GM18867 (cell line): ENCODE measurements at regions not wholly inside any gene's neighbourhood (a gene's known extent, or its start where the extent isn't known, plus 50 kb on each side); places are given as distances from the start of the nearest gene placed in this dataset.

Experiments
- ATAC-seq: cut with Tn5 transposase; IDR thresholded peaks from one replicate; pipeline ENCODE4 v1.9.1; 2021; ENCODE audit warnings: mild to moderate bottlenecking, moderate library complexity; ENCODE audit not compliant: unreplicated experiment

DNA sequence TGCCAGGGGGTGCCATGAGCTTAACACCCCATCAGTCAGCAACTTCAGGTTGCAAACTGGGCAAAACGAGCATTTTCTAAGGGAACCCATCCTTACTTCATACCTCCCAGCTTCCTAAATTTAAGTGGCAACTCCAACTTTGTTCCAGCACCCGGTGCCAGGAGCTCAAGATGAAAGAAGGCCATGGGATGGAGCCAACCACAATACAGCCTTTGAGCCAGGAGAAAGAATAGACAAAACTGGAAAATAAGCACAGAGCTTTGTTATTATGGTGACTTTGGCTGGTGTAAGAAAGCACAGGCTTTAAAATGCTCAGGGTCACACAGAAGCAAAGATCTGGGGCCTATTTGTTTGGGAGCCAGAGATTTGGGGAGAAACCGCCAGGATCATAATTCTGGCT lies 388.7 kb upstream of the MGMT start:
- no peak for ATAC-seq

DNA sequence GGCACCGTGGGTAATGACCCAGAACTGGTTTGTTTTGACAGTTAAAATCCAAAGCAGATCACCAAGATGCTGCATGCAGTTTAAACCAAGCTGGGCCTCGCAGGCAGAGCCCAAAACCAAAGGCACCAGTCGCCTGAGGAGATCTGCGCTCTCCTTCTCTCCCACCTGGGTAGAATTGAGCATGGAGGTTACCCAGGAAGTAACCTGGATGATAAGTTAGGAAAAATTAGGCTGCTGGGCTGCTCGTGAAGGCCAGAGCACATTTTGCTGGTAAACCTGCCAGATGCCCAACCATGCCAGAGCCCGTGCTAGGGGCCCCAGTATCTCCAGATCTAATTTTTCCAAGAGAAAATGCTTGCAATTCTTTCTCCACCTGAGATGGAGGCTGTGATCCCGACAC lies 388.3 kb upstream of the MGMT start:
- ATAC-seq, result no peak

GRCh38 chr10:129079705-129080104 lies 387.3 kb upstream of the MGMT start:
- ATAC-seq, result no peak

GRCh38 chr10:129085811-129086210 lies 381.2 kb upstream of the MGMT start:
- ATAC-seq, result no peak

GRCh38 chr10:129089341-129089740 lies 377.7 kb upstream of the MGMT start:
- ATAC-seq, result no peak

- ATAC-seq, result no peak
Measured at GRCh38 chr10:129090165-129090564, 376.9 kb upstream of the MGMT start.

DNA sequence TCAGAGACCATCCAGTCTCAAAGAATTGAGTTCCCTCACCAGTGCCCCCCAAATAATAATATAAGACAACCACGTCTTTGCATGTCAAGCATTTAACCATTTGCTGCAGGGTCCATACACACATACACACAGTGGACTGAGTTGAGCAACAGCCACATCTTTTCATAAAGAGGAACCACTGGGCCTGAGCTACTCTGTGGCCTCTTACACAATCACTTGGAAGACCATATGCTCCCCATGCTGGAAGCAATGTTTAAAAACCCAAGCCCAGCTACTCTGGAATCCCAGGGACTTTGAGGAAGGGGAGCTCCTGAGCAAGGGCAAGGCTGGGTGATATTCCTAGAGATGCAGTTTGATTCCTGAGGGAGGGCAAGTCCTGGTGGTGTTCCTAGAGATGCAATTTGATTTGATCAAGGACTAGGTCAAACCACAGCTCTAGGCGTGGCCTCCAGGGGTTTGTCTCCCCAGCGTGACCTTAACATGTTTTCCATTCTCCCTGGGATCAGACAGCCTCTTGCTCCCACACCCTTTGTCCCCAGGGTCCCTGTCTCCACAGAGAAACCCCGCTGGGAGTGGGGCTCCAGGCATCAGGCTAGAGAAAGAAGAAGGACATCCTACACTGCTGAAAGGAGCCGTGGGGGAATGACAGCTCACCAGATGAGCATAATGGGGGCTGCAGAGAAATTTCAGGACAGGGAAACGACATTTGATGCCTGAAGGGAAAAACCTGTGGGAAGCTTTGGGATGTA lies 376.2 kb upstream of the MGMT start:
- ATAC-seq, result no peak

DNA sequence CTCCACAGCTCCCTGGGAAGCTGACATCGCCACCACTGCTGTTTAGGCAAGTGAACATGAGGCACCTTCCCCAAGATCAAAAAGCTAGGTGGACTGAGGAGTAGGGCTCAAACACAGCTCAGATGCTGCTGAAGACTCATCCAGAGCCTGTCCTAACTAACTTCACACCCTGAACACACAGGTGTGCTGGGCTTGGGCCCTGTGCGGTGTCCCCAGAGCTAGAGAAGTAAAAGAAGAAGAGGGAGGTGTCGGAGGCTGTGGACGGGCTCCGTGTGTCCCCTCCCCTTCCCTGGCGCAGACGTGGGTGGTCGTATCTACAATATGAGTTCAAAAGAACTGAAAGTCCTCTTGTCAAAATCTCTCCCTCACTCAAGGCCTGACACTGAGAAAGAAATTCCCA lies 373.4 kb upstream of the MGMT start:
- no peak for ATAC-seq

- no peak for ATAC-seq
Measured at GRCh38 chr10:129094233-129094632, 372.8 kb upstream of the MGMT start.

DNA sequence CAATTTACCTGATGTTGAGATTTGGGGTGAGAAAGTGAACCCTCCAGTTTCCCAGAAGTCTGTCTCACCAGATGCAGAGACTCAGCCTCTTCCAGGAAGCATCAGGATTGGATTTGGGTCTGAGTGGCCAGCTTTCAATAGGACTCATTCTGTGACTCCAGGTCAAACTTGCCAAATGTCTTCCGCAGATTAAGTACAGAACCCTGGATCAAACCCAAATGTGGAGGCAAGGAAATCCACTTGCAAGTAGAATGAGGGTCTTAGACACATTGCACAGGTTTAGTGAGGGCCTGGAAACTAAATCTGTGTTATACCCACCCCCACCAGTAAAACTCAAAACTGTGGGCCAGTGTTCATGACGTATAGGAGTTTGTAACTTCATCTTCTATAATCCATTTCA lies 372.2 kb upstream of the MGMT start:
- ATAC-seq, result no peak

GRCh38 chr10:129095680-129096064 lies 371.4 kb upstream of the MGMT start:
- ATAC-seq, result no peak

DNA sequence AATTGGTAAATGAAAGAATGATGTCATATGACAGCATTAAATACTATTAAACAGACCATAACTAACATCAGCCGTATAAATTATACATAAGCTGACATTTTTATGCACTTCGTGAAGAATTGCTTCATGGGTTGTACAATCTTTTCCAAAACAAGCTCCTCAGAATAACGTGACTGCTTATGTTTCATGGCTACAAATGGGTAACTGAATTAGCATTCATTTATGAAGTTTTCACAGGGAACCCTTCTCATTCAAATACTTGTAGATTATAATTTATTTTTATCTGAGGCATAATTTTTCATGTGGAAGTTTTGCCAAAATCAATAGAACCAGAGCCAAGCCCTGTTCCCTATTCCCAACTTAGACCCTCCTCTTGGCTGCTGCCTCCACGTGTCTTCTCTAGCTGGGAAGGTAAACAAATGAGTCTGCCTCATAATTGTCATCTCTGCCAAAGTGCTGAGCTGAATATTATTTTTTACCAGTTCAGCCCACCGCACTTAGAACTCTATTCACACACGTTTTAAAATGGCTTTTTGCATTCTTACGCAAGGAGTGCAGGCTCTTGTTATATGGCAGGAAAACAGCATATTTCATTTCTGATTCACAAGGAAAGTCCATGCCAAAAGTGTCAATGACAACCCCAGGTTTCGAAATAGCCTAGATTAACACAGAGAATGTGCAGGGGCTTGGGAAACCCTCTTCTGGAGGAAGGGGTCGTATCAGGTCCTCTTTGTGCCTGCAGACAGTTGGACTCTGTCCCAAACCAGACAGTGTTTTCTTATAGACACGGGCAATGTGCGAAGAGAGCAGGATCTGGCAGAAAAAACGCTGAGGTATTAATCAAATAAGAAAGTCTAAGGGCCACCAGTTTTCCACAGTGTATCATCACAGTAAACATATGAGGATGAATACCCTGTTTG lies 370.7 kb upstream of the MGMT start:
- no peak for ATAC-seq

DNA sequence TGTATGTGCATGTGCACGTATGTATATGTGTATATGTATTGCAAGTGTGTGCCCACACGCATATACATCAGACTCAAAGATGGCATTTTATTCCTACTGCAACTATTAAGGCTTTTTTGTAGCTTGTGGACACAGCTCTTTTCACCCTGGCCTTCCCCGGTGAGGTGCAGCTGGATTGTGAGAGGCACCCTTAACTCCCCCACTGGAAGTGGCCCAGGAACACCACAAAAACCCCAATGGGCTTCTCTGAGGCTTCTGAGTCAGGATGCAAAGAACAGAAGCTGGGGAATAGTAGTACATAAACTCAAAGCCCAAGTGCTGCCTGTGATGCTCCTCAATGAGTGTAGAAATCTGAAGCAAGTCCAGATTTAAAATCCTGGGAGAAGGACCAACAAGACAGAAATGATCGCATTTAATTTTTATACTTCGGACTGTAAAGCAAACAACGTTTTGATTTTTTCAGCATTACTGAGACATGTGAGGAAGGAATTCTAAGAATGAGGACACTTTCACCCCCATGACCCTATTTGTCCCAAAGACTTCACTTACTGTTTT lies 369.2 kb upstream of the MGMT start:
- no peak for ATAC-seq

- ATAC-seq, result no peak
Measured at GRCh38 chr10:129098517-129098916, 368.5 kb upstream of the MGMT start.

GRCh38 chr10:129099486-129099885 lies 367.6 kb upstream of the MGMT start:
- ATAC-seq, result no peak

- no peak for ATAC-seq
Measured at GRCh38 chr10:129099992-129100391, 367.0 kb upstream of the MGMT start.

- no peak for ATAC-seq
Measured at GRCh38 chr10:129101232-129101980, 365.6 kb upstream of the MGMT start.

DNA sequence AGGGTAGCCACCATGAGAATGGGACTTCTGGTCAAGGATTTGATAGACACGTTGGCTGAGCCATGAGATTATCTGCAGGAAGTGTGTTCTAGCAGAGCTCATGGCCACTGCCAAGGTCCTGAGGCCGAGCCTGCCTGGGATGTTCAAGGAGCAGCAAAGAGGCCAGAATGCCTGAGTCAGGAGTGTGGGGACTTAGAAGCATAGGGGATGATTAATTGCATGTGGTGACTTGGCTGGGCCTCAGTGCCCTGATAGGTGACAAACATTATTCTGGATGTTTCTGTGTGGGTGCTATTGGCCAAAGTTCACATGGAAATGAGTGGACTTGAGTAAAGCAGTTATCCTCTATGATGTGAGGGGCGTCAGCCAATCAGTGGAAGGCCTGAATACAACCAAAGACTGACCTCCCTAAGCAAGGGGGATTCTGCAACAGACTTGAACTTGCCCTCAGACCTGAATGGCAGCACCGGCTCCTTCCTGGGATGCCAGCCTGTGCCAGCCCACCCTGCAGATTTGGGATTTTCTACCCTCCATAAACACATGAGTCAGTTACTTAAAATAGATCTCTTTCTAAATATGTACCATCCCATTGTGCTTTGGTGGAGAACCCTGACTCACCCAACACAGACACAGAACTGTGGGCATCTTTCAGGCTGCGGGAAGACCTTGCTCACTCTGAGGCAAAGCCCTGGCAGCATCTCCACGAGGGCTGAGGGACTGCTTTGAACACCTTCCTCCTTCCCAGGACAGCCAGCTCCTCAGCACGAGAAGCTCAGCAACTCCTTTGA lies 363.9 kb upstream of the MGMT start:
- no peak for ATAC-seq

DNA sequence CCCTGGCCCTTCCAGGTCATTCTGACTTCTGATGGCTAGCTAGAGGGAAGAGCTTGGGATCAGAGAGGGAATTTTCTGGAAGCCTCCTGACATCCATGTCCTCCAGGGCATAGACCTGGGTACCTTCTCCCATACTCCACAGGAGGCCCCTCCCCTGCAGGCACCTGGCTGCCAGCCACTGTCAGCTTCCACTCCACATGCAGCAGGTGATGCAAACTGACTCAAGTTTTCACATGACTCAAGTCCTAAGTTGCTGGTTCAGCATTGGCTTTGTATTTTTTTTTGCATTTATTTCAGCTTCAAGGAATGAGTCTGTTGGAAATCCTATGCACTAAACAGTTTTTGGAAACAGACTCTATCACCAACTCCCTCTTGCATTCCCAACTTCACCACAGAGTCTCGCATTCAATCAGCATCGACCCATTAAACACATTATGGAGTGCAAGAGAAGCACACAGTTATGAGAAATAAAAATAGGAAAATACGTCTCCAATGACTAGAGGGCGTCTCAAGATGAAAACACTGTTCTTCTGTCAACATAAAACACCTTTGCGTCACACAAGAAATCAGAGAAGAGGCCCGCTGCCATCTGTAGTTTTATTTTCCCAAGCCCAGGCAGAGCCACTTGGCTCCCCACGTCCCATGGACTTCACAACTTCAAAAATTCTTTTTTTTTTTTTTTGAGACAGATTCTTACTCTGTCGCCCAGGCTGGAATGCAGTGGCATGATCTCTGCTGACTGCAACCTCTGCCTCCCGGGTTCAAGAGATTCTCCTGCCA lies 362.6 kb upstream of the MGMT start:
- no peak for ATAC-seq

DNA sequence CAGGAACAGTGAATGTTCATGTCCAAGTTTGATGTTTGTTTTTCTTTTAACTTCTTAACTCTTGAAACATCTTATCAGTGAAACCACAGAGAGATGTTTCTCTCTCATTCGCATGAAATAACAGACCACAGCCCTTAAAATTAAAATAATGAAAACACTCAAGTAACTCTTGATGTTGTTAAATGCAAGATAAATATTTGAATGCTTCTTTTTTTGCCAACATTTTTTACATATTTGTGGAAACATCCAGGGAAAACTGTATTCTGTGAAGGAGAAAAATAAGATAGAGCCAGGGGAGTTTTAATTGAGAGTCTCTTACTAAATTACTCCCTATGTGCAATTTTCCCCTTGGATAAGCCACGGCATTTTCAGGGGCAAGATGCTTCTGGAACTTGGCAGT lies 361.8 kb upstream of the MGMT start:
- ATAC-seq, result no peak
